HCT116 (cell line): ENCODE measurements at regions not wholly inside any gene's neighbourhood (a gene's known extent, or its start where the extent isn't known, plus 50 kb on each side); places are given as distances from the start of the nearest gene placed in this dataset.

Experiments
- ATAC-seq: fragments of 200-7000 bp; cut with Tn5 transposase; 2 replicates; pipeline ENCODE4 v1.9.1; 2020; ENCODE audit warnings: mild to moderate bottlenecking, moderate library complexity
- BruUV-seq: library from RNA; stranded (reverse); fragments of 400-500 nt; replicated peaks from 2 replicates; lab custom pipeline; 2021; lab: Mats Ljungman, UMichigan
- CTCF ChIA-PET: fragments of 300-600 bp; sonication (Branson Sonifier 250); formaldehyde crosslinking; loops from one replicate; lab custom pipeline; 2021; ENCODE audit warnings: antibody characterized with exemption; lab: Charles Lee
- POLR2A ChIA-PET: fragments of 300-600, 350-600 bp; sonication (Branson Sonifier 250); formaldehyde crosslinking; loops from one replicate; lab custom pipeline; 2021; ENCODE audit warnings: antibody characterized with exemption; lab: Charles Lee
- RAD21 ChIA-PET, 2 experiments: fragments of 300-600 bp; sonication (Branson Sonifier 250); formaldehyde crosslinking; loops; one replicate each; lab custom pipeline; 2023; ENCODE audit warnings: low total read pairs in 2 of 2; ENCODE audit not compliant: uncharacterized antibody in 2 of 2, unreplicated experiment in 2 of 2, low non-redundant PET in 1 of 2; lab: Charles Lee
- DNase-seq: peaks from one replicate; pipeline ENCODE4 v3.0.0-alpha.2; 2010; ENCODE audit warnings: low read depth, low spot score
- H2AFZ ChIP-seq: fragments of 200-600 bp; shearing (Covaris generic), sonication (generic); 2 replicates; pipeline ENCODE4 v1.6.1; 2017; ENCODE audit warnings: low read depth, mixed run types, mixed read lengths, antibody characterized with exemption, low read length; ENCODE audit not compliant: poor library complexity, severe bottlenecking
- H3K27ac ChIP-seq: 2 replicates; pipeline ENCODE4 v1.5.1; 2012; ENCODE audit warnings: low read depth, low read length
- H3K27me3 ChIP-seq: fragments of 200-600 bp; sonication (generic); 2 replicates; pipeline ENCODE4 v1.6.1; 2016; ENCODE audit warnings: mixed run types, low read length, mixed read lengths; ENCODE audit not compliant: insufficient read depth
- H3K36me3 ChIP-seq, 2 experiments: fragments of 200-500 bp in 1 of 2; fragments of 200-600 bp in 1 of 2; sonication (Bioruptor generic) in 1 of 2; sonication (generic) in 1 of 2; 2 replicates each; pipeline versions ENCODE4 v1.5.1 to v1.6.1; 2014 to 2016; ENCODE audit warnings: low read length in 2 of 2, inconsistent platforms in 1 of 2, mixed read lengths in 1 of 2, mixed run types in 1 of 2; ENCODE audit not compliant: insufficient read depth in 2 of 2, control insufficient read depth in 1 of 2
- H3K4me1 ChIP-seq, 2 experiments: fragments of 200-600 bp in 1 of 2; sonication (generic) in 1 of 2; 2 replicates each; pipeline versions ENCODE4 v1.5.1 to v1.6.1; 2012 to 2017; ENCODE audit warnings: low read length in 2 of 2, inconsistent platforms in 1 of 2, mild to moderate bottlenecking in 1 of 2, mixed read lengths in 1 of 2, mixed run types in 1 of 2, moderate library complexity in 1 of 2; ENCODE audit not compliant: insufficient read depth in 2 of 2, control insufficient read depth in 1 of 2
- H3K4me2 ChIP-seq: fragments of 200-600 bp; sonication (generic); 2 replicates; pipeline ENCODE4 v1.6.1; 2017; ENCODE audit warnings: mixed run types, low read length, mixed read lengths
- H3K4me3 ChIP-seq, 2 experiments: fragments of 200-600 bp in 1 of 2; sonication (generic) in 1 of 2; replicated peaks in 1 of 2; 2 replicates each; pipeline ENCODE4 v1.5.1; 2011 to 2016; ENCODE audit warnings: low read length in 2 of 2, control low read depth in 1 of 2, low read depth in 1 of 2, mild to moderate bottlenecking in 1 of 2, mixed read lengths in 1 of 2, mixed run types in 1 of 2
- H3K79me2 ChIP-seq: fragments of 200-600 bp; sonication (generic); 2 replicates; pipeline ENCODE4 v1.6.1; 2017; ENCODE audit warnings: mild to moderate bottlenecking, mixed run types, low read length, moderate library complexity, mixed read lengths; ENCODE audit not compliant: insufficient read depth
- H3K9ac ChIP-seq: fragments of 200-600 bp; sonication (generic); 2 replicates; pipeline ENCODE4 v1.6.1; 2016; ENCODE audit warnings: low read length, mixed read lengths
- H3K9me2 ChIP-seq: fragments of 200-600 bp; sonication (generic), shearing (Covaris generic); 2 replicates; pipeline ENCODE4 v1.6.1; 2017; ENCODE audit warnings: mixed run types, mild to moderate bottlenecking, moderate library complexity; ENCODE audit not compliant: insufficient read depth
- H3K9me3 ChIP-seq, 2 experiments: fragments of 200-500 bp in 1 of 2; fragments of 200-600 bp in 1 of 2; sonication (Bioruptor generic) in 1 of 2; sonication (generic) in 1 of 2; 2 replicates each; pipeline ENCODE4 v1.6.1; 2014 to 2017; ENCODE audit warnings: low read length in 2 of 2, mixed read lengths in 2 of 2, inconsistent platforms in 1 of 2, low read depth in 1 of 2, mild to moderate bottlenecking in 1 of 2, mixed run types in 1 of 2, moderate library complexity in 1 of 2; ENCODE audit not compliant: control insufficient read depth in 1 of 2, insufficient read depth in 1 of 2
- H4K20me1 ChIP-seq: fragments of 200-600 bp; sonication (generic), shearing (Covaris generic); 2 replicates; pipeline ENCODE4 v1.6.1; 2017; ENCODE audit warnings: mixed run types, mild to moderate bottlenecking, moderate library complexity; ENCODE audit not compliant: insufficient read depth
- CBX3 ChIP-seq: IDR thresholded peaks from 2 replicates; pipeline ENCODE4 v1.6.1; 2012; ENCODE audit warnings: low read depth
- CEBPB ChIP-seq: IDR thresholded peaks from 2 replicates; pipeline ENCODE4 v1.6.1; 2012; ENCODE audit warnings: low read depth
- EZH2 ChIP-seq: fragments of 200-600 bp; sonication (generic); IDR thresholded peaks from 2 replicates; pipeline ENCODE4 v1.6.1; 2017; ENCODE audit warnings: antibody characterized with exemption, mixed run types
- EZH2phosphoT487 ChIP-seq: fragments of 200-600 bp; IDR thresholded peaks from 2 replicates; pipeline ENCODE4 v1.6.1; 2018; ENCODE audit warnings: antibody characterized with exemption, borderline replicate concordance
- FOSL1 ChIP-seq: IDR thresholded peaks from 2 replicates; pipeline ENCODE4 v1.6.1; 2012; ENCODE audit warnings: low read depth
- POLR2A ChIP-seq: IDR thresholded peaks from 2 replicates; pipeline ENCODE4 v1.7.0; 2011; ENCODE audit warnings: borderline replicate concordance; ENCODE audit not compliant: insufficient read depth, insufficient read length; ENCODE audit errors: extremely low read depth
- RAD21 ChIP-seq: IDR thresholded peaks from 2 replicates; pipeline ENCODE4 v1.6.1; 2012; ENCODE audit warnings: low read depth, mild to moderate bottlenecking
- SIN3A ChIP-seq: IDR thresholded peaks from 2 replicates; pipeline ENCODE4 v1.6.1; 2012; ENCODE audit warnings: low read depth
- SP1 ChIP-seq: IDR thresholded peaks from 2 replicates; pipeline ENCODE4 v1.6.1; 2012; ENCODE audit warnings: low read depth
- SRF ChIP-seq: IDR thresholded peaks from 2 replicates; pipeline ENCODE4 v1.6.1; 2012; ENCODE audit warnings: low read depth
- TCF7L2 ChIP-seq: IDR thresholded peaks from 2 replicates; pipeline ENCODE4 v1.7.0; 2011; ENCODE audit warnings: borderline replicate concordance, inconsistent platforms; ENCODE audit not compliant: insufficient read depth, insufficient read length; ENCODE audit errors: extremely low read depth
- intact Hi-C: fragments of 100-400 bp; cut with micrococcal nuclease; formaldehyde crosslinking; loops from 2 replicates; pipeline ENCODE4 v1.10.0; 2022
- TF ChIP-seq, protein P1 (sequence below): IDR thresholded peaks from 2 replicates; pipeline ENCODE4 v1.6.1; 2012; ENCODE audit warnings: low read depth
- TF ChIP-seq, protein P2 (sequence below), 3 experiments: fragments of 200-600 bp in 1 of 3; sonication (generic) in 1 of 3; IDR thresholded peaks in 2 of 3; conservative IDR thresholded peaks in 1 of 3; 2 replicates each; pipeline ENCODE4 v1.5.1; 2012 to 2017; ENCODE audit warnings: low read depth in 2 of 3, low read length in 2 of 3, antibody characterized with exemption in 1 of 3, borderline replicate concordance in 1 of 3, control low read depth in 1 of 3, mild to moderate bottlenecking in 1 of 3, mixed read lengths in 1 of 3, mixed run types in 1 of 3, moderate library complexity in 1 of 3; ENCODE audit not compliant: insufficient read depth in 1 of 3

DNA sequence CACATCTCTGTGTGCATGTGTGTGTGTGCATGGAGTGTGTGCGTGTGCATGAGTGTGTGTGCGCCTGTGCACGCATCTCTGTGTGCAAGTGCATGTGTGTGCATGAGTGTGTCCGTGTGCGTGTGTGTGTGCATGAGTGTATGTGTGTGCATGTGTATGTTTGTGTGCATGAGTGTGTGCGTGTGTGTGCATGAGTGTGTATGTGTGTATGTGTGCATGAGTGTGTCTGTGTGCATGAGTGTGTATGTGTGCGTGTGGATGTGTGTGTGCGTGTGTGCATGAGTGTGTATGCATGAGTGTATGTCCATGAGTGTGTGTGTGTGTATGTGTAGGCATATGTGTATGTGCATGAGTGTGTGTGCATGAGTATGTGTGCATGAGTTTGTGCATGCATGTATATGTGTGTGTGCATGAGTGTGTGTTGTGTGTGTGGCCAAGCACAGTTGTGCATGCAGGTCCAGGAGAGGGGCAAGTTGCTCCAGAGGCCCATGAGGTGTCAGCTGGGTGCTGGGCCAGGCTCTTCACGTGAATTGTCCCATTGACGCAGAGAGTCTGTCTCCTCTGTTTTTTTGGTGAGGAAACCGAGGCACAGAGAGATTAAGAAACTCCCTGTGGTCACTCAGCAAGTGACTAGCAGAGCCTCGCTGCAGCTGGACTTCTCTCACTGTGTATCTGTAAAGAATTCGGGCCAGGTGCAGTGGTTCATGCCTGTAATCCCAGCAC is 75.5 kb downstream of the ASB1 start:
- DNase-seq (no peak), ATAC-seq (no peak)
- Histone ChIP-seq H4K20me1 (no peaks in the 10 kb centered on the region), H3K4me1 (no peaks in the 10 kb centered on the region), H3K27me3 (no peaks in the 10 kb centered on the region), H3K4me3 (no peak overlapping the region), H3K36me3 (no peaks in the 10 kb centered on the region), H3K4me2 (no peak overlapping the region), H3K27ac (no peak overlapping the region), H2AFZ (no peak overlapping the region), H3K79me2 (no peaks in the 10 kb centered on the region), H3K9me3 (no peaks in the 10 kb centered on the region), H3K9ac (no peak overlapping the region), H3K9me2 (no peaks in the 10 kb centered on the region)
- TF ChIP-seq CBX3 (no peak), TCF7L2 (no peak), RAD21 (no peak), SRF (no peak), SP1 (no peak), EZH2 (no peak), EZH2phosphoT487 (no peak), FOSL1 (no peak), POLR2A (no peak), SIN3A (no peak), CEBPB (no peak)
- TF ChIP-seq, protein P1, sequence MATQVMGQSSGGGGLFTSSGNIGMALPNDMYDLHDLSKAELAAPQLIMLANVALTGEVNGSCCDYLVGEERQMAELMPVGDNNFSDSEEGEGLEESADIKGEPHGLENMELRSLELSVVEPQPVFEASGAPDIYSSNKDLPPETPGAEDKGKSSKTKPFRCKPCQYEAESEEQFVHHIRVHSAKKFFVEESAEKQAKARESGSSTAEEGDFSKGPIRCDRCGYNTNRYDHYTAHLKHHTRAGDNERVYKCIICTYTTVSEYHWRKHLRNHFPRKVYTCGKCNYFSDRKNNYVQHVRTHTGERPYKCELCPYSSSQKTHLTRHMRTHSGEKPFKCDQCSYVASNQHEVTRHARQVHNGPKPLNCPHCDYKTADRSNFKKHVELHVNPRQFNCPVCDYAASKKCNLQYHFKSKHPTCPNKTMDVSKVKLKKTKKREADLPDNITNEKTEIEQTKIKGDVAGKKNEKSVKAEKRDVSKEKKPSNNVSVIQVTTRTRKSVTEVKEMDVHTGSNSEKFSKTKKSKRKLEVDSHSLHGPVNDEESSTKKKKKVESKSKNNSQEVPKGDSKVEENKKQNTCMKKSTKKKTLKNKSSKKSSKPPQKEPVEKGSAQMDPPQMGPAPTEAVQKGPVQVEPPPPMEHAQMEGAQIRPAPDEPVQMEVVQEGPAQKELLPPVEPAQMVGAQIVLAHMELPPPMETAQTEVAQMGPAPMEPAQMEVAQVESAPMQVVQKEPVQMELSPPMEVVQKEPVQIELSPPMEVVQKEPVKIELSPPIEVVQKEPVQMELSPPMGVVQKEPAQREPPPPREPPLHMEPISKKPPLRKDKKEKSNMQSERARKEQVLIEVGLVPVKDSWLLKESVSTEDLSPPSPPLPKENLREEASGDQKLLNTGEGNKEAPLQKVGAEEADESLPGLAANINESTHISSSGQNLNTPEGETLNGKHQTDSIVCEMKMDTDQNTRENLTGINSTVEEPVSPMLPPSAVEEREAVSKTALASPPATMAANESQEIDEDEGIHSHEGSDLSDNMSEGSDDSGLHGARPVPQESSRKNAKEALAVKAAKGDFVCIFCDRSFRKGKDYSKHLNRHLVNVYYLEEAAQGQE: no peak
- TF ChIP-seq, protein P2, sequence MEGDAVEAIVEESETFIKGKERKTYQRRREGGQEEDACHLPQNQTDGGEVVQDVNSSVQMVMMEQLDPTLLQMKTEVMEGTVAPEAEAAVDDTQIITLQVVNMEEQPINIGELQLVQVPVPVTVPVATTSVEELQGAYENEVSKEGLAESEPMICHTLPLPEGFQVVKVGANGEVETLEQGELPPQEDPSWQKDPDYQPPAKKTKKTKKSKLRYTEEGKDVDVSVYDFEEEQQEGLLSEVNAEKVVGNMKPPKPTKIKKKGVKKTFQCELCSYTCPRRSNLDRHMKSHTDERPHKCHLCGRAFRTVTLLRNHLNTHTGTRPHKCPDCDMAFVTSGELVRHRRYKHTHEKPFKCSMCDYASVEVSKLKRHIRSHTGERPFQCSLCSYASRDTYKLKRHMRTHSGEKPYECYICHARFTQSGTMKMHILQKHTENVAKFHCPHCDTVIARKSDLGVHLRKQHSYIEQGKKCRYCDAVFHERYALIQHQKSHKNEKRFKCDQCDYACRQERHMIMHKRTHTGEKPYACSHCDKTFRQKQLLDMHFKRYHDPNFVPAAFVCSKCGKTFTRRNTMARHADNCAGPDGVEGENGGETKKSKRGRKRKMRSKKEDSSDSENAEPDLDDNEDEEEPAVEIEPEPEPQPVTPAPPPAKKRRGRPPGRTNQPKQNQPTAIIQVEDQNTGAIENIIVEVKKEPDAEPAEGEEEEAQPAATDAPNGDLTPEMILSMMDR (IDR thresholded peaks at IDR 0.05 in 2 of 3, conservative IDR thresholded peaks at IDR 0.05 in 1 of 3; ENCODE audit: borderline replicate concordance in 1 of 3, insufficient read depth in 1 of 3, low read depth in 2 of 3, low read length in 2 of 3): no peak
- CTCF ChIA-PET: no interaction called here
- intact Hi-C loops: no loop called here
- no TSS peak for BruUV-seq
- RAD21 ChIA-PET: no interaction called here
- POLR2A ChIA-PET: no interaction called here
